HG03439 (cell line): ENCODE measurements at regions not wholly inside any gene's neighbourhood (a gene's known extent, or its start where the extent isn't known, plus 50 kb on each side); places are given as distances from the start of the nearest gene placed in this dataset.

Experiments used
- ATAC-seq: cut with Tn5 transposase; IDR thresholded peaks from one replicate; pipeline ENCODE4 v1.9.1; 2021; ENCODE audit warnings: mild to moderate bottlenecking, moderate library complexity; ENCODE audit not compliant: unreplicated experiment

DNA sequence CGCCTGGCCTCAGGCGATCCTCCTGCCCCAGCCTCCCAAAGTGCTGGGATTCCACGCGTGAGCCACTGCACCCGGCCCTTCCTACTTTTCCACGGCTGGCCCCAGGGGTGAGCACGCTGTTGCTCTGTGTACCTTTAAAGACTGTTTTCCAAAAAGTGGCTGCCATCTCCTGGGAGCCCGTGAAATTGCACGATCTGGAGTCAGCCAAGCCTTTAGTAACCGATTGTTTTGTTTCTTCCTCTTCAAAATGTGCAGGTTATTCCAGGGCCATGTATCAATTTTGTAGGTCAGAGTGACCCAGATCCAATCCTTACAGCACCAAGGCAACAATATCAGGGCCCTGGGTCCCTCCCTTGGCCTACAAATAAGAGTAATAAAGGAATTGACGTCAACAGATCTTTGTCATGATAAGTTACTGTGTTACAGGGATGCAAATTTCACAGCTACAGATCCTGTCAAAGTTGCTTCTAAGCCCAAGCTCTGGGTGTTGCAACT, 135.6 kb upstream of the ZNF236 start:
- ATAC-seq = peak; percentile 47

DNA sequence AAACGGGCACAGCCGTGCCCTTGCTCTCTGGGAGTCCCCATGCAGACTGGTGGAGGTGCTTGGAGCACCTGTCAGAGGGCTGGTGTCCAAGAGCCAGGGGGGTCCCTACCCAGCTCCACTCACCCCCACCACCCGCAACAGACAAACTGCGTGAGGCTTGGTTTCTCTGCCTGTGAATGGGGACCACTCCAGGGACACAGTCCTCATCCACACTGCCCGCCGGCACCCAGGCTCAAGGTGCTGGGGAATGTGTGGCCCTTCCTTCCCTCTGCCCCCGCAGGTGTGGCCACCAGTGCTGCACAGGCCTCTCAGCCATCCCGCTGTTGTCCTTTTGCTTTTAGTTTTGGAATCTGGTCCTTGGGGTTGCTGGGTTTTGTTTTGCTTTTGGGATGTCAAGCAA, 136.5 kb upstream of the ZNF236 start:
- no peak for ATAC-seq

DNA sequence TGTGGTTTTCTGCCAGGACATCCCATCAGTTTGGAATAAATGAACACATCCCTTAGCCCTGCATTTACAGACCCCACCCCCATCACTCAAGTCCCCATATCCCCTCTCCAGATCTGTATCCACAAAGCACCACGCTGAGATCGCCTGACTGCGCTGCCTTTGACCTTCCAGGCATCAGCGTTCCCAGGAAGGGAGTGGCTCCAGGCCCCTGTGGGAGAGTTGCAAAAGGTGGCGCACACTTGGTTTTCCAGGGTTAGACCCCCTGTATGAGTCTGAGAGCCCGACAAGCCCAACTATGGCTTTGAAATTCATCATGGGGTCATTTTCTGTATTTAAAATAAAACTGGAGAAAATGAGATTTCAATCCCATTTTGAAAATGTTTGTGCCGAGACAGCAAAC, 137.0 kb upstream of the ZNF236 start:
- no peak for ATAC-seq

DNA sequence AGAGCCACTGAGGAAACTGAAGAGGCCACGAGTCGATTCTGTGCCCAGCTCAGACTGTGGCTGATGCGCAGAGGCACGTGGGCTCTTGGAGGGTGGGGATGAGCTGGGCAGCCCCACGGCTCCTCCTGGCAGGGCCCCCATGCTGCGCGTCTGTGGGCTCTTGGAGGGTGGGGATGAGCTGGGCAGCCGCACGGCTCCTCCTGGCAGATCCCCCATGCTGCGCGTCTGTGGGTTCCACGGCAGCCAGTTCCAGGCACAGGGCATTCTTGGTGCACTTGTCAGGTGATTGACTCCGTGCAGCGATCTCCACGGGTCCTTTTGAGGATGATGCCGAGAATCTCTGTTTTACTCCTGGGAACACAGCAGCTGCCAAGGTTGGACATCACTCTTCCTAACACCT, 138.1 kb upstream of the ZNF236 start:
- no peak for ATAC-seq

DNA sequence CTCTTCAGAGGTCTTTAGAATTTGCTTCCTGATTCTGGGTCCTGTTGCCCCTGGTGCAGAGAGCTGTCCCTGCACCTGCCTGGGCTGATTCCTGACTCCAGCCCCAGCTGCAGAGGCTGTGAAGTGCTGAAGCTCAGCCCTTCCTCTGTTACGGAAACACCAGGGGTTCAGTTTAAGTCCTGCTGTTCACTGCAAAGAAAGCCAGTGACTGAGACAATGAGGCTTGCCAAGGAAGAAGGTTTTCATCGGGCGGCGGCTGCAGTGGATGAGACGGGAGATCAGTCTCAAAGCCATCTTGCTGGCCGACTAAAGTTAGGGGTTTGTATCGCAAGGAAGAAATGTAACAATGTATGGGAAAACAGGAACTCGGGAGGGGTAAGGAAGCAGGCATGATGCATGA, 142.4 kb upstream of the ZNF236 start:
- ATAC-seq = no peak

DNA sequence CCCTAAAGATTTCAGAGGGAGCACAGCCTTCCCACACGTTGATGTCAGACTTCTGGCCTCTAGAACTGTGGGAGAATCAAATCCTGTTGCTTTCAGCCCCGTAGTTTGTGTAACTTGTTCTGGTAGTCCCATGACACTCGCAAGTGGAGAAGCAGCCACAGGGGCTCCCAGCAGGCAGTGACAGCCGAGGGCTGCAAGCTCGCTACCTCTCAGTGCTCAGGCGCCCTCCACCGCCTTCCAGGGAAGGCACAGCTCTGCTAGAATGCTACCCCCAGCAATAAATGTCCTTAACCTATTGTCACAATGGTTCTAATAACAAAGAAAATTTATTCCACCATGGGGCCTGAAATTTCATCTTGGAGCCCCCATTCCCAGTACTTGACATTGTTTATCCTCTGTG, 143.1 kb upstream of the ZNF236 start:
- no peak for ATAC-seq

DNA sequence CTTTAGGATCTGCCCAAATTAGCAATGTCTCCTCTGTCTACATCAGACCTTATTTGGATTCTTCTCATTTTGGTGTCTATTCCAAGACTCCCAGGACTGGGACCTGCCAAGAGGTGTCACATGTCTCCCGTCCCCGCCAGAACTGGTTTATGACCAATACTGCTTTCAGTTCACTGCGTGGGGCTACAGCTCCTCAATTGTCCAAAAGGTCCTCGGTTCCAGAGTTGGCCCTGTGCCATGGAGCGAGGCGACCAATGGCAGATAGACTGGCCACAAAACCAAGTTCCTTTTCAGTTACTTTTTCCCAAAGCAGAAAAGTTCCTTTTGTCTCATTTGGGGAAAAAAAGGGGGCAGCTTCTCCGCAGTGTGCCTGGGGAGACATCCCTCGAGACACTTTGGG, 144.1 kb upstream of the ZNF236 start:
- ATAC-seq = no peak

DNA sequence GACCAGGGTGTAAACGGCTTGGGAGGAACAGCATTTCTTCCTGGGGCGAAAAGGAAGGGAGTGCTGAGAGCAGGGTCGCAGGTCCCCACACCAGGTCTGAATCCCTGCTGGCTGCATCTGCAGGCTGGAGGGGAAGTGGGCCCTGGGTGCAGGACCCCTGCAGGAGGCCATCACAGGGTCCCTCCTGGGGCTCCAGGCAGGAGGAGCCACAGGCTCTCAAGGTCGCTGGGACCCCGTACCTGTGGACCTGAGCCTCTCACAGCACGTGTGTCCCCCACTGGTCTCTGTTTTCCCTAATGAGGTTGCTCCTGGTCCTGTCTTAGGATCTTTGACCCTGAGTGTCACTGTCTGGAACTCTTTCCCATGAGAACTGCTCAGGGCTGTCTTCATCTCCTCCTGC, 147.8 kb upstream of the ZNF236 start:
- ATAC-seq = no peak

DNA sequence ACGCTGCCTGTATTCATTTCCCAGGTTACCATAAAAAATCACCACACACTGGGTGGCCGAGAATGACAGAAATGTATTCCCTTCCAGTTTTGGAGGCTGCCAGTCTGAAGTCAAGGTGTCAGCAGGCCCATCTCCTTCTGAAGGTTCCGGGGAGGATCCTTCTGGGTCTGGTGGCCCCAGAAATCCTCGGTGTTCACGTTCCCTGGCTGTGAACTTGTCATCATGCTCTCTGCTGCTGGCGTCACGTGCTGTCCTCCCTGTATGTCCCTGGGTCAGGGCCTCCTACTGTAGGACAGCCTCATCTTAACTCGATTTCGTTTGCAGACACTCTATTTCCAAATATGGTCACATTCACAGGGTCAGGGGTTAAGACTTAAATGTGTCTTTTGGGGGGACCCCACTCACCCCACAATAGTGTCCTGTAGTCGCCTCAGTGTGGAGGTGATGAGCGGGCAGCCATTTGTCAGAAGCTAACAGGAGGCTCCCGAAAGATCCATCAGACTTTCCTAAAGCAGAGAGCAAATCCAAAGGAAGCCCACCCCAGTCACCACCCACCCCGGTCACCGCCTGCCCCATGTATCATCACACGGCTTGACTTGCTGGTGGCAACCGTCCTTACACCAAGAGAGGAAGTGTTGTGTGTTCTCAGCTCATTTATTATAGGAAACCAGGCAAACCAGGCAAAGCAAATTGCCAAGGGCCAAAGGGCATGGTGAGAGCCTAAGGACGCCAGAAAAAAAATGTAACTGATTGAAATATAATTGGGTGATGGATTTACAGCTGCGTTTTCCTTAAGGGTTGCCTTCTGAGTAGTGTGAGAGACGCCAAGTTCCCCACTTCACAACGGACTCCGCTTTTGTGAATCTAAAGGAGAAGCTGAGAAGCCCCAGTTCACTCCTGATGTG, 148.8 kb upstream of the ZNF236 start:
- ATAC-seq = no peak

DNA sequence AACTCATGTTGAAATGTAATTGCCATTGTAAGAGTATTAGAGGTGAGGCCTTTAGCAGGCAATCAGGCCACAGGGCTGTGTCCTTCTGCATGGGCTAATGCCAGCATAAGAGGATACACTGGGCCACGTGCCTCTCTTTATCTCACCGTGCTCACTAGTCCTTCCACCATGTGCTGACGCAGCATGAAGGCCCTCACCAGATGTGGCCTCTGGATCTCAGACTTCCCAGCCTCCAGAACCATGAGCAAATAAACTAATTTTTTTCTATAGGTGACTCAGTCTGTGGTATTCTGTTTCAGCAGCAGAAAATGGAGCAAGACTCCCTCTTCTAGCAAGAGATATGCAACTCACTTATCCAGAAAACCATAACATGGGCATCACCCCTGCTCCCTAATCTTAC, 149.7 kb upstream of the ZNF236 start:
- ATAC-seq = no peak

DNA sequence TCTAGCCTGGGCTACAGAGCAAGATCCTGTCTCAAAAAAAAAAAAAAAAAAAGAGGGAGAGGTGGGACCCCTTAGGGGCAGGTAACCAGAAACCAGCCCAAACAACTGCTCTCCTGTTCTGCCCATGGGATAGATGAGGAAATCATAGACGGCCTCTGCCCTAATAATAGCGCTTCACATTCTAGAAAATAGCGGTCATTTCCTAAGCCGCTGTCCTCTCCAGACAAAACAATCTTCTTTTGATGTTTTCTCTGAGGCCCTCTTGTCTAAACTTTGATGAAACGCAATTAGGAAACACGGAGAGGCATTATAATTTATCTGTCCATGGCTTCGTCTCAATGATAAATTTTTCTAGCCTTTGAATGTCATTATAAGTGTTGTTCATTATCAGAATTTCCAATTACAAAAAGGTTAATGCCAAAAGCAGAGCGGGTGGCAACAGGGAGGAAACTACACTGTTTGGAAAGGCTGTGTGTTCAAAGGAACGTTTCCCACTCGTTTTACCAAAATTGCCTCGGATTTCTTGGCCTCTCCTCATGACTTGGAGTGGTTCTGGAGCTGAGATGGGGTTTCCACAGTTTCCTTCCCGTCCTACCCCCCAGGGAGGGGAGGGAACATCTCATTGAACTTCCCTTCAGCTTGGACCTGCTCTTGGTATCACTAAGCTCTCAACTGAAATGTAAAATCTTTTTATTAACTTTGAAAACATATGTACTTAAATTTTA, 151.6 kb upstream of the ZNF236 start:
- no peak for ATAC-seq

DNA sequence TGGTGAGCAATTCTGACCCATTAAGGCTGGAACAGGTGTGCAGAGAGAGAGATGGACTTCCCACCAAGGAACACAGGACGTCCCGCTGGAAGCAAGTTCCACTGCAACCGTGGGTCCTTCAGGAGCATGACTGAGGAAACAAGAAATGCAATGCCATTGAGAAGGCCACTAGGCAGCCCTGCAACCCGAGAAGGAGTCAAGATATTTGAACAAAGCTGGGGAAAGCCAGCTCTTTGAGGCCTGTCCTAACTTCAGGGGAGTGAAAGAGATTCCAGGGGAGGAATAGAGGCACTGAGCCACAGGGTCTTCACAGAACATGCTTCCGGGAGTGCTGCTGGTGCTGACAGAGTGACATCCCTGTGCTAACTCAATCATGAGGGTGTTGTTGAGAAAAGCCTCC, 153.8 kb upstream of the ZNF236 start:
- no peak for ATAC-seq

DNA sequence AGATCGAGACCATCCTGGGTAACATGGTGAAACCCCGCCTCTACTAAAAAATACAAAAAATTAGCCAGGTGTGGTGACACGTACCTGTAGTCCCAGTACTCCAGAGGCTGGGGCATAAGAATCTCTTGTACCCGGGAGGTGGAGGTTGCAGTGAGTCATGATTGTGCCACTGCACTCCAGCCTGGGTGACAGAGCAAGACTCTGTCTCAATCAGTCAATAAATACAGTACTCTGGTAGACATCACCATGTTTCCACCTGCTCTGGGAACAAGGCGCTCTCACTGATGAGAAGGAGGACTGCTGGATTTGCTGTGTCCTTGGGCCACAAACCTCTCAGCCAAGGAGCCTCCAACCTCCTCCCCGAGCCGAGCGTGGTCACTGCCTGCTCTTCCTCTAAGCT, 154.2 kb upstream of the ZNF236 start:
- no peak for ATAC-seq

DNA sequence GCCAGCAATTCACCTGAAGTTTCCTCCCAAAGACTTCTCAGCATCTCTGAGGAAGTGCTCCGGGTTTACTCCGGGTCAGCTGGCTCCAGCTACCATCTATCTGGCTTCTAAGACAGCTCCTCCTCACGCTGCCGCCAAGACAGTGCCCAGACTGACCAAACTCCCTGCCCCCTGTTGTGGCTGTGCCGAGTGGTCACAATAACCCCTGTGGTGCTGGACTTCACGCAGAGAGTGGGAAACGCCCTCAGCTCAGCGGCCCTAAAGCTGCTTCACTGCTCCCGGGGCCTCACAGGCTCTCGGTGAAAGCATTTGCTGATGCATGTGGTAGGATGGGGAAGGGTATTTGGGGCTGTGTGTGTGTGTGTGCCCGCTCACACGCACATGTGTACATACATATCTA, 154.8 kb upstream of the ZNF236 start:
- ATAC-seq = no peak

DNA sequence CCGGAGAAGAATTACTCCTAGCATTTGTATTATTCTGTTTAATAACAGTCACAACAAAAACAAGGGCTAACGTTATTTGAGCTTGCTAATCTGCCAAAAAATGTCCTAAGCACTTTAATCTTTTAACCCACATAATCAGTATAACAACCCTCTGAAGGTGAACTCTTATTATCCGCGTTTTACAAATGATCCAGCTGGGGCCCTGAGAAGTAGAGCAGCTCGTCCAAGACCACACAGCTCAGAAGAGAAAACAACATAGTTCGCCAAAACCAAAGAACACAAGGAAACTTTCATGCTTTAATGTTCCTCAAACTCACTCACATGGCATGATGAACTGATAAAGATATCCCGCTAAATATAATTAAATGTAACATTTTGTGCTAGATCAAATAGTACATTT, 159.7 kb upstream of the ZNF236 start:
- no peak for ATAC-seq

DNA sequence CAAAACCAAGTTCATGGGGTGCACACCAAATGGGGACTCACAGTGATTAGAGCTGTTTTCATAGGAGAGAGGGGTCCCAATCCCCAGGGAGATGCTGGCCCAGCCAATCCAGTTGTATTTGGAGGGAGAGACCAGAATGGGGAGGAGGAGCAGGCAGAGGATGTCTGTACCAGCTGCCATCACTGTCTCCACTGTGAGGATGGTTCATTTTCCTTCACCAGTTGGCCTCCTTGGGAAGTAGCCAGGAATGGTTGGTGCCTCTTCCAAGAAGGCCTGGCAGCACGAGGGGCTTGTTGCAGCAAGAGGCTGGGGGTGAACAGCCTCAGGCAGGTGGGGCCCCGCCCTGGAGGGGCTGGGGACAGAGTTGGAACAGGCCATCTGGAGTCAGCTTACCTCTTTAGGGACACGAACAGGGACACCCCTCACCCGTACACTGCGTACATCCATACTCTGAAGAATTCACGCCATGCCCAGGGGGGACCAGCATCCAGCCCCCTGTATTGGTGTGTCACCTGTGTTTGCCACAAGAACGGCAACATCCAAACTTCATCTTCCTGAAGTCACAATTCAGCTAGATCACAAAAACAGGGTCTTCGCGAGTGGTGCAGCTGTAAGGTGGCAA, 161.7 kb upstream of the ZNF236 start:
- no peak for ATAC-seq

DNA sequence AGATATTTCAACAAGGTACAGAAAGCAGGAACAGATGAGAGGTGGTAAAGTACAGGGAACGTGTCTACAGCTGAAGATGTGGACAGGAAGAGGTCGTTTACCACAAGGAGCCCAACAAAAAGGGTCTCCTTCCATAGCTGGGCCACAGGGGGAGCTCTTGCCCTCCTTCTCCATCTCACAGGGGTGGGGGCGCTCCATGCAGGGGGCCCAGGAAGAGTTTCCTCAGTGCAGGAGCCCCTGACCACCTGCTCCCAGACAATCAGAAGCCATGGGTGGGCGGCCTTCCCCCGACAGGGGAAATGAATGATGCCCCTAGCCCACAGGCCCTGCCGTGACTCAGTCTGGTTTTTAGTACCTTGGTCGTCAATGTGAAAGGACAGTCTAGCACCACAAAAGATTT, 163.6 kb upstream of the ZNF516 start:
- no peak for ATAC-seq

DNA sequence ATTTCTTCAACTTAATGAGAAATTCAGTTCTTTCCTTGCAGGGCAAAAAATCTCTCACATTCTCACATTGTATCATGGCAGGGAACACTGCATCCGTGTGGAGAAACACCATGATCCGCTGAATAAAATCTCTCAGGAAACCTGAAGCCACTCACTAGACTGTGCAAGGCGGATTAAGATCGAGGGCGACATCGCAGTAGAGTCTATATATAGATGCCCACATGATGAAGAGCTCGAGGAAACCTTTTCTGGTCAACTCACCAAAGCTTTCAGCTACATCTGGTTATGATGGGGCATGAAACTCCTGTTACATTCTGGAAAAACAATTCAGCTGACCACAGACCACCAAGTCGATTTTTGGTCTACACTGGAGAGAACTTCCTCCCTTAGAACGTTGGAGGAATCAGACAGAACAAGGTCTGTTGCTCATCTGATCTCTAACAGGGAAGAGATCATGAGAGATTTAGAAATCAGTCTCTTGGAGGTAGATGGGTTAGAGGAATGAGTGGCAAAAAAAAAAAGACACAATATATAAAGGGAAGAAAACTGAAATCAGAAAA, 162.9 kb upstream of the ZNF516 start:
- ATAC-seq = no peak

DNA sequence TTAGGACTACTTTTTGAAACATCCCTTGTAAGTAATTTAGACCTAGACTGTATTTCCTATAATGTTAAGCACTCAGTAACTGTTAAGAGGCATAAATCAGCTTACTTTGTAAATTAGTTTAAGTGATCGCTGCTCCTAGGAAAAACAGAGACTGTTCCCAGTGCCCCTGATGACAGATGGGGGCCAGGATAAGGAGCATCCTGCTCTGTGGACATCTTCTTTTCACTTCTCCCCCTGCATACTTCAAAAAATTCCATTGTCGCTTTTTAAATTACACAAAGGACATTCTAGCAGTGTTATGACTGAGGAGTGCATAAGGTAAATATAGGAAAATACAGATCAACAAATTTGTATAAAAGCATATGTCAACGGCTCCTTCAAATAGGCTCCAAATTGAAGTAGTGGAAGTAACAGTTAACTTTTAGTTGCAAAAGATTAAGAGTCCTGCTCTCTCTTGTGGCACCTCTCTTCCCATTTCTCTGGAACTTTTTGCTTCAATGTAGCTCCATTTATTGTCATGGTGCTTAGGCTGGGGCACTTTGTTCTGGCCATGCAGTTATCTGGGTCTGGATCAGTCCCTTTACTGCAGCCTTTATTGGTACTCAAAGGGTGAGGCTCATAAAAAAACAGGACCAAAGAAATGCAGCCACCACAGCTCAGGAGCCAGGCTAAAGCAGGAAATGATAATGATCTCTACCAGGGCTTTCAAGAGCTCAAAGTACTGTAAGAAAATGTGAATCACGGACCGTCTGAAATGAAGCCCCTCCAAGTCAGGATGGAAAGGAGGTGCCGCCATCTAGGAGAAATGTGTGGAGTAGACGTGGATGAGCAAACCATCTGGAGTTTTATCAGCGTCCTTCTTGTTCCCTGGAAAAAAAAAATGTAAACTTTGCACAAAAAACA, 162.1 kb upstream of the ZNF516 start:
- no peak for ATAC-seq

DNA sequence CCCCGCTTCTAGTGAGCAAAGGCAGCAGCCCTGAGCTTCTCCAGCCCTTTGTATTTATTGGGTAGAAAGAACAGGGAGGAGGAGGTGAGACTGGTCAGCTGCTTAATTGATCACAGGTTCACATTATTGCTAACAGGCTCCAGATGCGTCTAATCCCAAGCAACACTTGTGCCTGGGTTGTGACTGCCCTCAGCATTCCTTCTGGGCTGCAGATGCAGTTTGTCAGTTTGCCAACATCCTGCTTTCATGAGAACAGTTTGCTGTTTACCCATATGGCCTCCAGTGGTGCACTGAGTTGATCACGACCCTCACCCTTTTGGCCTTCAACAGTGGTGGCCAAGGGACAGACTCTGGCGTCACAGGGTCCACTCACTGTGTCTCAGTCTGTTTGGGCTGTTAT, 159.5 kb upstream of the ZNF516 start:
- no peak for ATAC-seq
